ENCODE measurements at regions not wholly inside any gene's neighbourhood (a gene's known extent, or its start where the extent isn't known, plus 50 kb on each side); places are given as distances from the start of the nearest gene placed in this dataset.

DNA sequence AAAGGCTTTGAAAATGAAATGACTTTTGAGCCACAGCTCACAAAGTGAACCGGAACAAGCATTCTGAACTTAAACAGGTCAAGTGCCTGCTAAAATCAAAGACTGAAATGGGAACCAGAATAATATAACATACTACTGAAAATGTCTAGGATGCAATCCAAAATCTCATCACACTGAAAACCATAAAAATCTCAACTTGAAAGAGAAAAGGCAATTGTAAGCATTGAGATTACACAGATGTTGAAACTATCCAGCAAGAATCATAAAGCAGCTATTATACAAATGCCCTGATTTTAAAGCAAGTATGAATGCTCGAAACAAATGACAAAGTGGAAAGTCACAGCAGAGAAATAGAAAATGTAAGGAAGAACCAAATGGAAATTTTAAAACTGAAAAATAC lies 211.5 kb upstream of the GAS1 start:
- TF ChIP-seq RFX5 (IDR thresholded peaks at IDR 0.05; ENCODE audit: borderline replicate concordance, low read depth, low read length) (no peak), TAF1 (IDR thresholded peaks at IDR 0.05; ENCODE audit: low read depth, low read length) (no peak), EZH2 (IDR thresholded peaks at IDR 0.05; ENCODE audit: low read depth, low read length, severe bottlenecking) (no peak), EP300 (IDR thresholded peaks at IDR 0.05; ENCODE audit: borderline replicate concordance in 1 of 2, low read depth in 2 of 2, low read length in 2 of 2) (no peak)
- TF ChIP-seq, protein P1, sequence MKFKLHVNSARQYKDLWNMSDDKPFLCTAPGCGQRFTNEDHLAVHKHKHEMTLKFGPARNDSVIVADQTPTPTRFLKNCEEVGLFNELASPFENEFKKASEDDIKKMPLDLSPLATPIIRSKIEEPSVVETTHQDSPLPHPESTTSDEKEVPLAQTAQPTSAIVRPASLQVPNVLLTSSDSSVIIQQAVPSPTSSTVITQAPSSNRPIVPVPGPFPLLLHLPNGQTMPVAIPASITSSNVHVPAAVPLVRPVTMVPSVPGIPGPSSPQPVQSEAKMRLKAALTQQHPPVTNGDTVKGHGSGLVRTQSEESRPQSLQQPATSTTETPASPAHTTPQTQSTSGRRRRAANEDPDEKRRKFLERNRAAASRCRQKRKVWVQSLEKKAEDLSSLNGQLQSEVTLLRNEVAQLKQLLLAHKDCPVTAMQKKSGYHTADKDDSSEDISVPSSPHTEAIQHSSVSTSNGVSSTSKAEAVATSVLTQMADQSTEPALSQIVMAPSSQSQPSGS (IDR thresholded peaks at IDR 0.05; ENCODE audit: low read length), result no peak
